G401.6 (cell line): ENCODE measurements at regions not wholly inside any gene's neighbourhood (a gene's known extent, or its start where the extent isn't known, plus 50 kb on each side); places are given as distances from the start of the nearest gene placed in this dataset.

ENCODE experiments used
- FAIRE-seq: peaks from 2 replicates; lab custom pipeline; 2012; peaks lifted over from hg19 to GRCh38; lab: Jason Lieb, UNC

GRCh38 chr12:77625441-77625840 lies 205.3 kb upstream of the NAV3 start:
- no peak for FAIRE-seq

GRCh38 chr12:77619425-77619824 lies 211.3 kb upstream of the NAV3 start:
- no peak for FAIRE-seq

GRCh38 chr12:77617818-77618217 lies 212.9 kb upstream of the NAV3 start:
- no peak for FAIRE-seq

GRCh38 chr12:77615332-77615731 lies 215.4 kb upstream of the NAV3 start:
- FAIRE-seq: no peak

GRCh38 chr12:77613411-77613810 lies 217.3 kb upstream of the NAV3 start:
- no peak for FAIRE-seq

- no peak for FAIRE-seq
Measured at GRCh38 chr12:77610446-77610845, 220.2 kb upstream of the NAV3 start.

GRCh38 chr12:77609016-77609415 lies 221.7 kb upstream of the NAV3 start:
- no peak for FAIRE-seq

GRCh38 chr12:77608271-77608824 lies 222.3 kb upstream of the NAV3 start:
- no peak for FAIRE-seq

GRCh38 chr12:77606348-77606747 lies 224.3 kb upstream of the NAV3 start:
- no peak for FAIRE-seq

- FAIRE-seq: no peak
Measured at GRCh38 chr12:77603946-77604345, 226.7 kb upstream of the NAV3 start.

- FAIRE-seq: no peak
Measured at GRCh38 chr12:77601069-77601468, 229.6 kb upstream of the NAV3 start.

- no peak for FAIRE-seq
Measured at GRCh38 chr12:77600468-77600843, 230.2 kb upstream of the NAV3 start.

- no peak for FAIRE-seq
Measured at GRCh38 chr12:77599782-77600467, 230.8 kb upstream of the NAV3 start.

GRCh38 chr12:77594366-77594765 lies 236.3 kb upstream of the NAV3 start:
- no peak for FAIRE-seq

GRCh38 chr12:77592836-77593235 lies 237.9 kb upstream of the NAV3 start:
- FAIRE-seq: no peak

GRCh38 chr12:77591959-77592743 lies 238.5 kb upstream of the NAV3 start:
- FAIRE-seq: no peak

GRCh38 chr12:77590306-77590705 lies 240.4 kb upstream of the NAV3 start:
- FAIRE-seq: no peak

- no peak for FAIRE-seq
Measured at GRCh38 chr12:77584860-77585259, 245.8 kb upstream of the NAV3 start.

- no peak for FAIRE-seq
Measured at GRCh38 chr12:77578466-77579220, 252.1 kb upstream of the NAV3 start.

GRCh38 chr12:77577791-77578190 lies 252.9 kb upstream of the NAV3 start:
- FAIRE-seq: no peak

GRCh38 chr12:77575376-77575919 lies 255.2 kb upstream of the NAV3 start:
- no peak for FAIRE-seq

- no peak for FAIRE-seq
Measured at GRCh38 chr12:77572371-77572770, 258.3 kb upstream of the NAV3 start.

- FAIRE-seq: no peak
Measured at GRCh38 chr12:77571768-77572167, 258.9 kb upstream of the NAV3 start.
